Endothelial cell (in vitro differentiated cells): ENCODE measurements at regions not wholly inside any gene's neighbourhood (a gene's known extent, or its start where the extent isn't known, plus 50 kb on each side); places are given as distances from the start of the nearest gene placed in this dataset.
"Not testable (repeated sequence)": the region's sequence is repeated elsewhere in the genome, so short reads cannot be mapped to it uniquely, and the experiment has no call there.

Experiments used
- DNase-seq: peaks from one replicate; pipeline ENCODE4 v3.0.0; 2021; ENCODE audit warnings: low spot score
- H3K27ac Mint-ChIP-seq: one replicate; pipeline ENCODE4 v1.8.0; 2021; ENCODE audit warnings: mixed read lengths, inconsistent platforms; ENCODE audit not compliant: unreplicated experiment
- H3K27me3 Mint-ChIP-seq: one replicate; pipeline ENCODE4 v1.8.0; 2021; ENCODE audit warnings: mild to moderate bottlenecking, moderate library complexity, mixed read lengths, inconsistent platforms; ENCODE audit not compliant: unreplicated experiment
- H3K36me3 Mint-ChIP-seq: one replicate; pipeline ENCODE4 v1.8.0; 2021; ENCODE audit warnings: mild to moderate bottlenecking, low read depth, mixed read lengths, inconsistent platforms; ENCODE audit not compliant: unreplicated experiment
- H3K4me1 Mint-ChIP-seq: one replicate; pipeline ENCODE4 v1.8.0; 2021; ENCODE audit warnings: mild to moderate bottlenecking, mixed read lengths, inconsistent platforms; ENCODE audit not compliant: unreplicated experiment
- H3K4me3 Mint-ChIP-seq: one replicate; pipeline ENCODE4 v1.8.0; 2021; ENCODE audit warnings: mild to moderate bottlenecking, mixed read lengths, inconsistent platforms; ENCODE audit not compliant: unreplicated experiment
- H3K9me3 Mint-ChIP-seq: one replicate; pipeline ENCODE4 v1.8.0; 2021; ENCODE audit warnings: mixed read lengths, inconsistent platforms; ENCODE audit not compliant: unreplicated experiment
- TF ChIP-seq, protein P1 (sequence below): fragments of 200-600 bp; sonication (generic); IDR thresholded peaks from one replicate; pipeline ENCODE4 v1.5.0; 2021; ENCODE audit warnings: antibody characterized with exemption; ENCODE audit not compliant: unreplicated experiment

DNA sequence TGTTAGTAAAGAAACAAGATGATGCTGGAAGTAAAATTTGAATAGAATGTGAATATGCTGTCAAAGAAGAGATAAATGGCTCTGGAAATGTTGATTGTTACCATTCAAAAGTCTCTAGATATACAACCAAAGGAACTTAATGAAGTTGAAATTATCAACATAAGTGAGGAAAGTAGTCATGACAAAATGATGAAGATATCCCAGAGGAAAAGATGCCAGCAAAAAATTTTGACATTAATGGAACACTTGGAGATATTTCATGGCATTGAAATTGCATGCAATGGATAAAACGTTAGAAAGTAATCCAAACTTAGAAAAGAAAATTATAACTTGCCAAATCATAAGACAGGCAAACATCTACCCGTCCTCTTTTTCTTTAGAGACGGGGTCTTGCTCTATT is 154.5 kb upstream of the OLFM3 start:
- no peaks in the 10 kb centered on the region for H3K4me1 Mint-ChIP-seq
- no peaks in the 10 kb centered on the region for H3K9me3 Mint-ChIP-seq
- no peaks in the 10 kb centered on the region for H3K36me3 Mint-ChIP-seq
- no peaks in the 10 kb centered on the region for H3K27me3 Mint-ChIP-seq
- TF ChIP-seq, protein P1, sequence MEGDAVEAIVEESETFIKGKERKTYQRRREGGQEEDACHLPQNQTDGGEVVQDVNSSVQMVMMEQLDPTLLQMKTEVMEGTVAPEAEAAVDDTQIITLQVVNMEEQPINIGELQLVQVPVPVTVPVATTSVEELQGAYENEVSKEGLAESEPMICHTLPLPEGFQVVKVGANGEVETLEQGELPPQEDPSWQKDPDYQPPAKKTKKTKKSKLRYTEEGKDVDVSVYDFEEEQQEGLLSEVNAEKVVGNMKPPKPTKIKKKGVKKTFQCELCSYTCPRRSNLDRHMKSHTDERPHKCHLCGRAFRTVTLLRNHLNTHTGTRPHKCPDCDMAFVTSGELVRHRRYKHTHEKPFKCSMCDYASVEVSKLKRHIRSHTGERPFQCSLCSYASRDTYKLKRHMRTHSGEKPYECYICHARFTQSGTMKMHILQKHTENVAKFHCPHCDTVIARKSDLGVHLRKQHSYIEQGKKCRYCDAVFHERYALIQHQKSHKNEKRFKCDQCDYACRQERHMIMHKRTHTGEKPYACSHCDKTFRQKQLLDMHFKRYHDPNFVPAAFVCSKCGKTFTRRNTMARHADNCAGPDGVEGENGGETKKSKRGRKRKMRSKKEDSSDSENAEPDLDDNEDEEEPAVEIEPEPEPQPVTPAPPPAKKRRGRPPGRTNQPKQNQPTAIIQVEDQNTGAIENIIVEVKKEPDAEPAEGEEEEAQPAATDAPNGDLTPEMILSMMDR: no peak
- H3K4me3 Mint-ChIP-seq: no peak overlapping the region
- H3K27ac Mint-ChIP-seq: no peak overlapping the region
- no peak for DNase-seq

DNA sequence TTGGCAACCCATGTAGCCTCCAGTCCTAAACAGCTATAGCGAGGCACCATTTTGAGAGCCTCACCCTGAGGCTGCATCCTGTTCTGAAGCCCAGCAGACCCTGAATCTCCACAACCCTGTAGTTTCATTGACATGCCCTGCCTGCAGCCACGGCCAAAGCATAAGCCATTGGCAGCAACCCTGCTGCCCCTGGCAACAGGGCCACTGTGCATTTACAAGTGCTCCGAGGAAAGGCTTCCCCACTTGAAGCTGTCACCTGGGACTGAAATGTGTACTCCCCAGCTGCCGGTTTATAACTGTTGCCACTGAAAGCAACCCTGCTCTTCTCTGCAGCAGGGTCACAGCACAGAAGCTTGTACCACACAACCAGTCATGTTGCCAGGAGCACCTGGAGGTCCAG is 124.2 kb upstream of the OLFM3 start:
- H3K27me3 Mint-ChIP-seq: no peaks in the 10 kb centered on the region
- H3K4me1 Mint-ChIP-seq: no peaks in the 10 kb centered on the region
- no peak overlapping the region for H3K27ac Mint-ChIP-seq
- no peak overlapping the region for H3K4me3 Mint-ChIP-seq
- no peaks in the 10 kb centered on the region for H3K36me3 Mint-ChIP-seq
- H3K9me3 Mint-ChIP-seq: no peaks in the 10 kb centered on the region
- DNase-seq: no peak
- TF ChIP-seq, protein P1: no peak

DNA sequence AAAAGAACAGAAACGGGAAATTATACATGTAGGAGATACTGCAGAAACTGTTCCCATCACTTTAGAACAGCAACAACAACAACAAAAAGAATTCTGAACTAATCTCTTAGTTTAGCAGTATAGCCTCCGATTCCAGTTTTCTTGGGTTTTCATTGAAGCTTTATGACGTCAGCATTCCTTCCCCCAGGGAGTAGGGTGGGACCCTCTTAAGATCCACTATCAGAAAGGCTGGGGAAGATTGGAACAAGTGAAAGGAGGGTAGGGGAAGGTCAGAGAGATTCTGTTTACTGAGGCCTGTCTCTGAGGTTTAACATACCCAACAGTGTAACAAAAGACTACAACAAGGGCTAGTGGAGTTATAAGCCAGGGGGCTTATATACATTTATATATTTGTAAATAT is 121.4 kb upstream of the OLFM3 start:
- DNase-seq: no peak
- Mint-ChIP-seq H3K27me3 (no peaks in the 10 kb centered on the region), H3K27ac (no peak overlapping the region), H3K36me3 (no peaks in the 10 kb centered on the region), H3K4me1 (no peaks in the 10 kb centered on the region), H3K4me3 (no peak overlapping the region), H3K9me3 (no peaks in the 10 kb centered on the region)
- TF ChIP-seq, protein P1: no peak

DNA sequence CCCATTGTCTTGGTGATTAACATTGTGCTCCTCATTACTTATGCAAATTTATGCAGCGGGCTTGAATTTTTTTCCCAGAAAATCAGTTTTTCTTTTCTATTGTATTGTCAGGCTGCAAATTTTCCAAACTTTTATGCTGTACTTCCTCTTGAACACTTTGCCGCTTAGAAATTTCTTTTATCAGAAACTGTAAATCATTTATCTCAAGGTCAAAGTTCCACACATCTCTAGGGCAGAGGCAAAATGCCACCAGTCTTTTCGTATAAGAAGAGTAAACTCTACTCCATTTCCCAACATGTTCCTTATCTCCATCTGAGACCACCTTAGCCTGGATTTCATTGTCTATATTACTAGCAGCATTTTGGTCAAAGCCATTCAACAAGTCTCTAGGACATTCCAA is 113.9 kb upstream of the OLFM3 start:
- no peaks in the 10 kb centered on the region for H3K27me3 Mint-ChIP-seq
- no peak overlapping the region for H3K4me3 Mint-ChIP-seq
- TF ChIP-seq, protein P1: no peak
- H3K4me1 Mint-ChIP-seq: no peaks in the 10 kb centered on the region
- DNase-seq: no peak
- H3K9me3 Mint-ChIP-seq: no peaks in the 10 kb centered on the region
- no peaks in the 10 kb centered on the region for H3K36me3 Mint-ChIP-seq
- no peak overlapping the region for H3K27ac Mint-ChIP-seq

DNA sequence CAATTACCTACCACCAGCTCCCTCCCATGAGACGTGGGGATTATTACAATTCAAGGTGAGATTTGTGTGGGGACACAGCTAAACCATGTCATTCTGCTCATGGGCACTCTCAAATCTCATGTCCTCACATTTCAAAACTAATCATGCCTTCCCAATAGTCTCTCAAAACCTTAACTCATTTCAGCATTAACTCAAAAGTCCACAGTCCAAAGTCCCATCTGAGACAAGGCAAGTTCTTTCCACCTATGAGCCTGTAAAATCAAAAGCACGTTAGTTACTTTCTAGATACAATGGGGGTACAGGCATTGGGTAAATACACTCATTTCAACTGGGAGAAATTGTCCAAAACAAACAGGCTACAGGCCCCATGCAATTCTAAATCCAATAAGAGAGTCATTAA is 112.8 kb upstream of the OLFM3 start:
- not testable (repeated sequence) for H3K4me1 Mint-ChIP-seq, DNase-seq, H3K27me3 Mint-ChIP-seq, H3K36me3 Mint-ChIP-seq, H3K4me3 Mint-ChIP-seq, H3K9me3 Mint-ChIP-seq, H3K27ac Mint-ChIP-seq

DNA sequence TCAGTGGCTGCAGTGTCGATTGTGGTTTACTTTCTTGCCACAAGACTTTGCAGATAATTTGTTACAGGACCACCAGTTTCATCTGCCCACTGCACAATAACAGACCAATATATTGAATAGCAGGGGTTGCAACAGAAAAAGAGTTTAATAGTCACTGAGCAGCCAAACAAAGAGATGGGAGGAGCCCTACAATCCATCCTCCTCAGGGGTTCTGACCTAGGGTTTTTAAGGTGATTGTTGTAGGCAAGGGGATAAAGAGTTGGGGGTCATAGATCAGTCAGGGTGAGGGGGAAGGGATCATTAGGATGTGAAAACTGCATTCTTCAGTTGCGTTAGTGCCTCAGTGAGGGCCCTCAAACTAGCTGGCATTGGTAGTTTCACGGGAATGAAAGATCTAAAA is 110.7 kb upstream of the OLFM3 start:
- TF ChIP-seq, protein P1: no peak
- no peaks in the 10 kb centered on the region for H3K27me3 Mint-ChIP-seq
- H3K27ac Mint-ChIP-seq: no peak overlapping the region
- H3K4me3 Mint-ChIP-seq: no peak overlapping the region
- no peaks in the 10 kb centered on the region for H3K9me3 Mint-ChIP-seq
- H3K4me1 Mint-ChIP-seq: no peaks in the 10 kb centered on the region
- no peak for DNase-seq
- H3K36me3 Mint-ChIP-seq: no peaks in the 10 kb centered on the region
